ENCODE measurements at regions not wholly inside any gene's neighbourhood (a gene's known extent, or its start where the extent isn't known, plus 50 kb on each side); places are given as distances from the start of the nearest gene placed in this dataset.
A peak's percentile ranks its signal among the peaks of the same experiment; 100 is the strongest.

DNA sequence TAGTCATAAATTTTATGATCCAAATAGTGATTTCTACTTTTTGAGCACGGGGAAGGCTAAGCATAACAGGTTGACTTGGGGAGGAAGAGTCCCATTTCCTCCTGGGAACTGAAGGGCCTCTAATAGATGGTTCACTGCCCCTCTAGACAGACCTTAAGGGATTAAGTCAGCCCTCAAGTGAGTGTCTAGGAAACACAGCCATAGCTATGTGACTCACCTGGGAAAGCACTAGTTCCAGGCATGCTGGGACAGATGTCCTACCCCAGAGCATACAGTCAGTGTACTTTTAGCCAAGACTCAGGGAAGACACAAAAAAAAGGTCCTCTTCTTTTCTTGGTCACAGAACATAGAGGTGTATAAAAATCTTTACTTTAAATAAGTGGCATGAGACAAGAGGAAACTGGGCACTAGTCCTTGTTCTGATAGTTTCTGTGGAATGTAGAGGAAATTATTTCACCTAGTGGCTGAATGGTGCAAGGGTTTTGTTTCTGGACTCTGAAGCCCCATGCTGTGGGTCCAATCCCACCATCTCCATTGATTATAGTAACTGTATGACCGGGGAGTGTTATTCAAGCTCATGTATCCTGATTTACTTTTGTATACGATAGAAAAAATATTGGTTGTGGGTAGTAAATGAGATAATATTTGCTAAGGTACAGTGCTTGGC lies 86.0 kb downstream of the NREP start:
- DNase-seq (ENCODE audit: extremely low read depth, insufficient read length): no peak
- TF ChIP-seq, protein P1, sequence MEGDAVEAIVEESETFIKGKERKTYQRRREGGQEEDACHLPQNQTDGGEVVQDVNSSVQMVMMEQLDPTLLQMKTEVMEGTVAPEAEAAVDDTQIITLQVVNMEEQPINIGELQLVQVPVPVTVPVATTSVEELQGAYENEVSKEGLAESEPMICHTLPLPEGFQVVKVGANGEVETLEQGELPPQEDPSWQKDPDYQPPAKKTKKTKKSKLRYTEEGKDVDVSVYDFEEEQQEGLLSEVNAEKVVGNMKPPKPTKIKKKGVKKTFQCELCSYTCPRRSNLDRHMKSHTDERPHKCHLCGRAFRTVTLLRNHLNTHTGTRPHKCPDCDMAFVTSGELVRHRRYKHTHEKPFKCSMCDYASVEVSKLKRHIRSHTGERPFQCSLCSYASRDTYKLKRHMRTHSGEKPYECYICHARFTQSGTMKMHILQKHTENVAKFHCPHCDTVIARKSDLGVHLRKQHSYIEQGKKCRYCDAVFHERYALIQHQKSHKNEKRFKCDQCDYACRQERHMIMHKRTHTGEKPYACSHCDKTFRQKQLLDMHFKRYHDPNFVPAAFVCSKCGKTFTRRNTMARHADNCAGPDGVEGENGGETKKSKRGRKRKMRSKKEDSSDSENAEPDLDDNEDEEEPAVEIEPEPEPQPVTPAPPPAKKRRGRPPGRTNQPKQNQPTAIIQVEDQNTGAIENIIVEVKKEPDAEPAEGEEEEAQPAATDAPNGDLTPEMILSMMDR (IDR thresholded peaks at IDR 0.05; ENCODE audit: insufficient read depth, low read length, poor library complexity, severe bottlenecking): no peak

DNA sequence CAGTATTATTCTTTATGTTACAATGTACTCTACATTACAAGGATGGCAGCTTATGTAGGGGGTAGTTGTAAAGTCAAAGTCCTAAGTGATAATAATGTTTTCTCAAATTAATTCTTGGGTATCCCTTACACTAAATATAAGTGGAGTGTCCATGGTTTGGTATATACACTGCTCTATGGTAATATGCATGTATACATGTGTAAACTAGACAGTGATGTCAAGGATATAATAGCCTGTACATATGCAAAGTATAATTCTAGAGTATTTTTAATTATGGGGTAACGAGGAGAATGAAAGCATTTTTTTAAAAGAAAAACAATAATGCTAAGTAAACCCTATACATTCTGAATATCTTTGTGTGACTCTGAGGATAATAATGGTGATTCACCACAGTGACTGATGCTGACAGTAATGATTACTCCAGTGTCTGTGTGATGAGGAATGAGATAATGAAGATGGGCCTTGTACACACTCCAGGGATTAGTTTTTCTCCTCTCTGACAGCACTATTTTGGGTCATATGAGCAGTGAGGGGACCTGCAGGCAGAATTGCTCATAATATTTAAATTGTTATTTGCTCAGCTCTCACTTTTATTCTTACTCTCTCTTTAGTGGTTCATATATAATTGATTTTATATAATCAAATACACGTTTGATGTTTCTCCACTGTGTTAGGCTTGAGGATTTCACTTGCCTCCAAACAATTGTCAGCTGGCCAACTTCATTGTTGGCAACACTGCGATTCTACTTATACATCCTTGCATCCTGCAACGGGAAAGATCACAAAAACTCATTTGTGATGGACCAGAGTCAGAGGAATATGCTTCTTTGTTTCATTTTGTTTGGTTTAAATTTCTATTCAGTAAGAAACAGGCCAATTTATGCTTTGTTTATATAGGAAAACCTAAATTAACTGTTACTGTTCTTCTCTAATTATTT lies 88.2 kb downstream of the NREP start:
- Histone ChIP-seq H3K4me3 (replicated peaks; ENCODE audit: low read depth, low read length) (no peak overlapping the region), H3K36me3 (ENCODE audit: control insufficient read depth, insufficient read depth, low read length) (no peaks in the 10 kb centered on the region), H3K27me3 (replicated peaks; ENCODE audit: control insufficient read depth, insufficient read depth, low read length) (no peaks in the 10 kb centered on the region)
- DNase-seq (ENCODE audit: extremely low read depth, insufficient read length): no peak
- TF ChIP-seq, protein P1 (IDR thresholded peaks at IDR 0.05; ENCODE audit: insufficient read depth, low read length, poor library complexity, severe bottlenecking): no peak

More for the DNA sequence above, 86.0 kb downstream of the NREP start:
- Histone ChIP-seq H3K27me3 (replicated peaks; ENCODE audit: control insufficient read depth, insufficient read depth, low read length) (no peaks in the 10 kb centered on the region), H3K4me3 (replicated peaks; ENCODE audit: low read depth, low read length) (no peak overlapping the region), H3K36me3 (ENCODE audit: control insufficient read depth, insufficient read depth, low read length) (no peaks in the 10 kb centered on the region)

DNA sequence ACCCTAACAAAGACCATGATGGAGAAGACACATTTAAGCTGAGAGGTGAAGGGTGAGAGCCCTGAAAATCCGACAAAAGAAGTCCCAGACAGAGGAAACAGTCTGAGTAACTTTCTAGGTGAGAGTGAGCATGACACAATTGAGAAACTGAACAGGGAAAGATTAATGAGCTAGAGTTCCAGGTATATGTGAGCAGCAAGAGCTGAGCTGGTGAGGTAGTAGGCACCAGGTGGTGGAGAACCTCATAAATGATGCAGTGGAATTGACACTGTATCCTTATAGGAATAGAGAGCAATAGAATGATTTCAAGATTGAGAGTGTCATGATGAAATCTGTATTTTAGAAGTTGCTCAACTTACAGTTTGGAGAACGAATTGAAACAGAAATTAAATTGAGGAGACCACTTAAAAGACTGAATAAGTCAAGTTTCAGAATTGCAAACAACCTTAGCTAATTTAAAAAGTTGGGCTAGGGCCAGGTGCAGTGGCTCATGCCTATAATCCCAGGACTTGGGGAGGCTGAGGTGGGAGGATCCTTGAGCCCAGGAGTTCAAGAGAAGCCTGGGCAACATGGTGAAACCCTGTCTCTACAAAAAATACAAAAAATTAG lies 89.8 kb downstream of the NREP start:
- peak overlapping the region; percentile 5; the same call in 1 of the 2 replicates for H3K4me3 ChIP-seq (replicated peaks; ENCODE audit: low read depth, low read length)
- TF ChIP-seq, protein P1 (IDR thresholded peaks at IDR 0.05; ENCODE audit: insufficient read depth, low read length, poor library complexity, severe bottlenecking): no peak

DNA sequence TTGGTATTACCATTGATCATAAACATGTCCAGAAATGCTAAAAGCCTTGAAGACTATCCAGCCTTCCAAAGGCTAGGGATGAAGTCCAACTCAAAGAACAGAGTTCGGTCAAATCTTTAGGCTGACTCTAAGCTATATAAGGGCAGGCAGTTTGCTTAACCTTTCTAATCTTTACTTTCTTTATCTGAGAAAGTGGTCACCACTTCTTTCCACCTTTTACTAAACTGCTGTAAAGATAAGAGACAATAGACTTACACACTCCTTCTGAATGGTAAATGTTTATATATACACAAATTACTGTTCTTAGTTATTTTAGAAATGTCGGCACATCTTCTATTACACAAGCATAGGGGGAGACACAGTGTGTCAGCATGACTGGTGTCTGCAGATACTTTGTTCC lies 100.4 kb downstream of the NREP start:
- TF ChIP-seq, protein P1 (IDR thresholded peaks at IDR 0.05; ENCODE audit: insufficient read depth, low read length, poor library complexity, severe bottlenecking): no peak
- DNase-seq (ENCODE audit: extremely low read depth, insufficient read length): no peak
- Histone ChIP-seq H3K36me3 (ENCODE audit: control insufficient read depth, insufficient read depth, low read length) (no peaks in the 10 kb centered on the region), H3K27me3 (replicated peaks; ENCODE audit: control insufficient read depth, insufficient read depth, low read length) (no peaks in the 10 kb centered on the region), H3K4me3 (replicated peaks; ENCODE audit: low read depth, low read length) (no peak overlapping the region)

More for the DNA sequence above, 89.8 kb downstream of the NREP start:
- no peak for DNase-seq (ENCODE audit: extremely low read depth, insufficient read length)
- Histone ChIP-seq H3K36me3 (ENCODE audit: control insufficient read depth, insufficient read depth, low read length) (no peaks in the 10 kb centered on the region), H3K27me3 (replicated peaks; ENCODE audit: control insufficient read depth, insufficient read depth, low read length) (no peaks in the 10 kb centered on the region)

DNA sequence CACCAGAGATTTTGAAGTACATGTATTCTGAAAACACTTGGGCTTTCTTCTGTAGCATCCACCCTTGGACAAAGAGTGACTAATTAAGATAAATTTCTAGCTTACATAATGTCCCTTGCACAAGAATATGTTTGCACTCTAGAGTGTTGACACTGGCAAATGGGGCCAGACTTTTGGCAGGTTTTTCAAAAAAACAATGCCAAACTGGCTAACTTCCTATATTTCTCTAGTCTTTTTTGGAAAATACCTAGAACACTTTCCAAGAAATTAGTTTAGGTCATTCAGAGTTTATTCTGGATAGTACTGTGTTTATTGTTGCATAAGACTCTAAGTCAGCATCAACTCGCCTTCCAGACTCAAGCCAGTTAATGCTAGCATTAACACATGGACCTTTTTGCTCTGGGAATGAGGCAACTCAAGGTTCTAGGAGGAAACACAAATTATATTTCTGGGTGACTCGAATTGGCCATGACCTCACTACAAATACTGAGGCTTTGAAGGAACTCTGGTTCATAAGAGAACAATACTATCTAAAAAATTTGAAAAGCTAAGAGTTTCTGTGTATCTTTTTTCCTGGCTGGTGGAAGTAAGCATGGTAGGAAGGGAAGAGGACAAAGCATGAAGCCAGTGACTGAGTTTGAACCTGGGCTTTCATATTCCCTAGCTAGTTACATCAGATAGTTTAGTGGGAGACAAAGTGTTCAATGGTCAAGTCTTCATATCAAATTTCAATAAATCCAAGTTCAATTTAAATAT lies 101.6 kb downstream of the NREP start:
- no peaks in the 10 kb centered on the region for H3K27me3 ChIP-seq (replicated peaks; ENCODE audit: control insufficient read depth, insufficient read depth, low read length)
- no peak for DNase-seq (ENCODE audit: extremely low read depth, insufficient read length)
- no peaks in the 10 kb centered on the region for H3K36me3 ChIP-seq (ENCODE audit: control insufficient read depth, insufficient read depth, low read length)
- TF ChIP-seq, protein P1 (IDR thresholded peaks at IDR 0.05; ENCODE audit: insufficient read depth, low read length, poor library complexity, severe bottlenecking): no peak
- no peak overlapping the region for H3K4me3 ChIP-seq (replicated peaks; ENCODE audit: low read depth, low read length)
